IPS-20b (cell line): ENCODE measurements at regions not wholly inside any gene's neighbourhood (a gene's known extent, or its start where the extent isn't known, plus 50 kb on each side); places are given as distances from the start of the nearest gene placed in this dataset.

Experiments
- H3K27ac ChIP-seq: one replicate; pipeline ENCODE4 v1.5.1; 2013; ENCODE audit warnings: low read length
- H3K27me3 ChIP-seq: 2 replicates; pipeline ENCODE4 v1.6.1; 2013; ENCODE audit warnings: mild to moderate bottlenecking, low read length, inconsistent platforms; ENCODE audit not compliant: insufficient read depth
- H3K36me3 ChIP-seq: 2 replicates; pipeline ENCODE4 v1.6.1; 2013; ENCODE audit warnings: low read depth, mild to moderate bottlenecking, inconsistent platforms, low read length, moderate library complexity; ENCODE audit not compliant: insufficient read depth
- H3K4me1 ChIP-seq: 2 replicates; pipeline ENCODE4 v1.6.1; 2013; ENCODE audit warnings: mild to moderate bottlenecking, control low read depth, inconsistent platforms, low read length, moderate library complexity; ENCODE audit not compliant: insufficient read depth
- H3K4me3 ChIP-seq: 2 replicates; pipeline ENCODE4 v1.5.1; 2013; ENCODE audit warnings: mild to moderate bottlenecking, low read length, inconsistent platforms
- H3K9ac ChIP-seq: 2 replicates; pipeline ENCODE4 v1.6.1; 2013; ENCODE audit warnings: low read depth, mild to moderate bottlenecking, inconsistent platforms, low read length, moderate library complexity
- H3K9me3 ChIP-seq: 2 replicates; pipeline ENCODE4 v1.6.1; 2013; ENCODE audit warnings: mild to moderate bottlenecking, low read depth, low read length, inconsistent platforms; ENCODE audit not compliant: insufficient read depth

DNA sequence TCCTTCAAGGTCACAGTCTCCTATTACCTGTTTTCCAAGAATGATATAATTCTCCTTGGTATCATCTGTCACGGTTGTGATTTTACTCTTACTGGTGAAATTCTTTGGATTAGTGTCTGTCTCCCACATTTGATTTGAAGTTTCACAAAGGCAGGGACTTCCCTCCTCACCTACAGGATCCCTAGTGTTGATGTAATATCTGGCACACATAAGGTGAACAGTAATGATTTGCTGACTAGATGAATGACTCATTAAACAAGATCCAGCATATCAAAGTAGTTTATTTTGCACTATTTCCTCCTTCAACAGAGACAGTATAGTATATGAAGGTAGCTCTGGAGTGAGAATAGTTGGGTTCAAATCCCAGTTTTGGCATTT is 135.3 kb upstream of the IL1RAPL2 start:
- H3K27ac ChIP-seq, result no peak overlapping the region

DNA sequence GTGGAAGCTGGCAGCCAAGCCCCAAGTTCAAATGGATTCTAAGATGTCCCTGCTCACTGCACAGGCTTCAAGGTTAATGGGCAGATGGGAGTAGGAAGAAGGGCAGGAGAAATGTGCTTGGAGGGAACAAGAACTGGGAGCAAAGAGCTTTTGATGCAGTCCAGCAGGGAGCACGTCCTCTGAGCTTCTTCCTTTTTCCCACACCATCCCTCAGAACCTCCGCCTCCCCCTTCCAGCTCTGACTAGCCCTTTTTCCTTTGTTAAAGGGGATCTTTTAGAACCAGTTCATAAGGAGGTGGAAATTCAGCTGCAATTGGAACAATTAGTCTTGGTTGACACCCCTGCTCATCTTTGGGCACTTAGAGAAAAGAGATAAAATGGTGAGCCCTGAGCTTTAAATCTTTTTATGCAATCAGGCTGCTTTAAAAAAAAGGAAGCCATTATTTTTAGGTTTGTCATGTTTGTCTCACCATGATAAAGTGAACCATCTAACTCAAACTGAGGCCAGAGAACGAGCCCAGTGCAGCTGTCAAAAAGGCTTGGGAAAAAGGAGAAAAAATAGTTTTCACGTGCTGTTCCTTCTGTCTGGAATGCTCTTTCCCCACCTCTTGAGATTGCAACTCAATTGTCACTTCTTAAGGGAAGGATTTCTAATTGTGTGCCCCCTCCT is 135.8 kb upstream of the IL1RAPL2 start:
- H3K9me3 ChIP-seq, result no peaks in the 10 kb centered on the region
- H3K27ac ChIP-seq, result no peak overlapping the region
- H3K27me3 ChIP-seq, result no peaks in the 10 kb centered on the region
- no peak overlapping the region for H3K4me3 ChIP-seq
- no peaks in the 10 kb centered on the region for H3K4me1 ChIP-seq
- no peaks in the 10 kb centered on the region for H3K36me3 ChIP-seq
- H3K9ac ChIP-seq, result no peak overlapping the region

More for the DNA sequence above, 135.3 kb upstream of the IL1RAPL2 start:
- no peaks in the 10 kb centered on the region for H3K36me3 ChIP-seq
- H3K27me3 ChIP-seq, result no peaks in the 10 kb centered on the region
- H3K4me1 ChIP-seq, result no peaks in the 10 kb centered on the region
- H3K9ac ChIP-seq, result no peak overlapping the region
- H3K9me3 ChIP-seq, result no peaks in the 10 kb centered on the region
- H3K4me3 ChIP-seq, result no peak overlapping the region

DNA sequence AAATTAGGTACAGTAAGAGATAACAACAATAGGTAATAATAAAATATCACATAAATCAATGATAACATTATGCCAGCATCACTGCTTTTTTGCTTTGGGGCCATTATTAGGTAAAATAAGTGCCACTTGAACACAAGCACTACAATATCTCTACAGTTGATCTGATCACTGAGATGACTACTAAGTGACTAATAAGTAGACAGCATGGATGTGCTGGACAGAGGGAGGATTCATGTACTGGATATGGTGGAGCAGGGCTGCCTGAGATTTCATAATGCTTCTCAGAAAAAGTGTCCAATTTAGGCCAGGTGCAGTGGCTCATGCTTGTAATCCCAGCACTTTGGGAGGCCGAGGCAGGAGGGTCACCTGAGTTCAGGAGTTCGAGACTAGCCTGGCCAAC is 137.8 kb upstream of the IL1RAPL2 start:
- H3K4me3 ChIP-seq, result no peak overlapping the region
- H3K9ac ChIP-seq, result no peak overlapping the region
- no peaks in the 10 kb centered on the region for H3K36me3 ChIP-seq
- no peak overlapping the region for H3K27ac ChIP-seq
- H3K27me3 ChIP-seq, result no peaks in the 10 kb centered on the region
- no peaks in the 10 kb centered on the region for H3K9me3 ChIP-seq
- H3K4me1 ChIP-seq, result no peaks in the 10 kb centered on the region

DNA sequence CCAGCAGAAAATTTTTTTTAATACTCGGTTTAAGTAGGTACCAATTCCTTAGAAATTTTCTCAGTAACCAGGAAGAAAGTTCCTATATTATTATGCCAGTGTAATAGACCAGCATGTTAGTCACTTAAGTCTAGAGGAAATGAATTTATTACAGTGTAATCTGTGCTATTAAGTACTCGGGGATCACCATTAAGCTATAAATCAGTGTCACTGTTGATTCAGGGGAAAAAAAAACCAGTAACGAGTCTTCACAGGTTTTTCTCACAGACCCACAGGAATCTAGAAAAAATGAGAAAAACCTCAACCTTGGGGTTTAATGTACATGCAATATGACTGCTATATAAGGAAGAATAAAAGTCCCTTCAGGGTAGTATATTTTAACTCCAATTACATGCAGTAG is 138.3 kb upstream of the IL1RAPL2 start:
- Histone ChIP-seq H3K9ac (no peak overlapping the region), H3K27me3 (no peaks in the 10 kb centered on the region), H3K9me3 (no peaks in the 10 kb centered on the region), H3K4me3 (no peak overlapping the region), H3K27ac (no peak overlapping the region), H3K36me3 (no peaks in the 10 kb centered on the region), H3K4me1 (no peaks in the 10 kb centered on the region)

DNA sequence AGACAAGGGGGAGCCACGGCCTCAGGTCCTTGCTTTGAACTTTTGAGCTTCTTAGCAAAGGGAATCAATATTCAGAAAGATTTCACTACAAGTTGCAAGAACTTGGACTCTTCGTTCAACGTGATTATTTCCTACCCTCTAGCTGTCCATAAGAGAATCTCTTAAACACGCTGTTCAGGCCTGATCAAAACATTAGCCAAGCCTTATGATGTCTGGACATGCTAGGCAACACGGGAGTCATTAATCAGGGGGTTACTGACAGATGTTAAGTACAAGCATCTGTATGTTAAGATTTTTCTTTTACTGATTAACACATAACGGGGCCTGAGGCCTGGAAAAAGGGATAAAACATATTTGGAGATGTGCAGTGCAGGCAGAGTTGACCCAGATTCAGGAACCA is 138.9 kb upstream of the IL1RAPL2 start:
- no peaks in the 10 kb centered on the region for H3K4me1 ChIP-seq

DNA sequence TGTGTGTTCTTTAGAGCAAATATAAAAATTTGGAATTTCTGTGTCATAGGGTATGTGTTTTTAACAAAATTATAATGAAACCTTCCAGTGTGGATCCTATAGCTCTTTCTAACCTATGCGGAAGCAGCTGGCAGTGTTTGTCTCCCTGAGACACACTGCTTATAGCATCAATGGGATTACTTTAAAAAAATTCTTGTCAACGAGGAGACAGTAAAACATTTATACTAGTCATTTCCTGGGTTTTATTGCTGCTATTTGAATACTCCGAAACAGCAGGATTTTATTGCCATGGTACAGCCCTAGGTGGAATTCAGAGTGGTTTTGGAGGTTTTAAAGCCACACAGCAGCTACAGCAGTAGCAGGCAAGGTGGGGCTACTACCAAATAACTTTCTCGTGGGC is 145.1 kb upstream of the IL1RAPL2 start:
- Histone ChIP-seq H3K4me1 (no peaks in the 10 kb centered on the region), H3K27me3 (no peaks in the 10 kb centered on the region), H3K27ac (no peak overlapping the region)

More for the DNA sequence above, 138.9 kb upstream of the IL1RAPL2 start:
- Histone ChIP-seq H3K9me3 (no peaks in the 10 kb centered on the region), H3K9ac (no peak overlapping the region), H3K4me3 (no peak overlapping the region), H3K27me3 (no peaks in the 10 kb centered on the region), H3K27ac (no peak overlapping the region), H3K36me3 (no peaks in the 10 kb centered on the region)

DNA sequence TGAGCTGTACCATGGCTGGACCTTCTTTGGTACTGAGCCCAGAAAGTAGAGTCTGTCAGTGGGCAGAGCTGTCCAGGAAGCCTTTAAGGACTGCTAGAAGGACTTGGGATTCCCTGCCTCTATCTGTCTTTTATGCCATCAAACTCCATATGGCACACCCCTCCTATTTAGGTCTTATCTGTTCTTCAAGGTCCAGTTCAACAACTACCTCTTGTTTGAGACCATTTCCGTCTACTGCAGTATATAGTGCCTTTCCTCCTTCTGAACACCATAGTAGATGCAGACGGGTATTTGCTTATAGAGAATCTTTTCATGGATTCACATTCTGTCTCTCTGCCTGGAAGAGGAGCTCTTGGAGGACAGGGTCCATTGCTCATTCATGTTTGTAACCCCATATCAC is 146.1 kb upstream of the IL1RAPL2 start:
- H3K4me1 ChIP-seq, result no peaks in the 10 kb centered on the region
- no peaks in the 10 kb centered on the region for H3K9me3 ChIP-seq
- no peaks in the 10 kb centered on the region for H3K36me3 ChIP-seq
- no peak overlapping the region for H3K4me3 ChIP-seq
- H3K27me3 ChIP-seq, result no peaks in the 10 kb centered on the region
- H3K9ac ChIP-seq, result no peak overlapping the region
- H3K27ac ChIP-seq, result no peak overlapping the region

More for the DNA sequence above, 145.1 kb upstream of the IL1RAPL2 start:
- no peaks in the 10 kb centered on the region for H3K36me3 ChIP-seq
- H3K9ac ChIP-seq, result no peak overlapping the region
- H3K9me3 ChIP-seq, result no peaks in the 10 kb centered on the region
- H3K4me3 ChIP-seq, result no peak overlapping the region

DNA sequence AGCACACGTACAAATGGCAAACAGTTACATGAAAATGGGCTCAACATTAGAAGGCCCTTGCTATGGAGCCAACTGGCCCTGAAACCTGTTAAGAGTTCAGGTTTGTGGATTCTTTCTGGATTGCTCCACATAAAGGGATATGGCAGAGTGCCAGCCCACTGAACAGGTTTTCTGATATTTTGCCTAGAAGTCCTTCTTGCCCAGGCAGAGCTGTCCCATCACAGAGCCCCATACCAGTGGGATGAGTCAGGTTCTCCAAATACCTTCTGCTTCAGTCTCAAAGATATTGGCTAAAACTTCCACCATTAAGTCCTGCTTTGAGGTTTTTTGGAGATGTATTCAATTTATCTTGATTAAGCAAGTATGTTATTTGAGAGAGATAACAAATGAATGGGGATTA is 146.8 kb upstream of the IL1RAPL2 start:
- H3K9ac ChIP-seq, result no peak overlapping the region
- no peak overlapping the region for H3K4me3 ChIP-seq
- H3K4me1 ChIP-seq, result no peaks in the 10 kb centered on the region
- H3K27ac ChIP-seq, result no peak overlapping the region
- H3K9me3 ChIP-seq, result no peaks in the 10 kb centered on the region
- no peaks in the 10 kb centered on the region for H3K36me3 ChIP-seq
- H3K27me3 ChIP-seq, result no peaks in the 10 kb centered on the region

DNA sequence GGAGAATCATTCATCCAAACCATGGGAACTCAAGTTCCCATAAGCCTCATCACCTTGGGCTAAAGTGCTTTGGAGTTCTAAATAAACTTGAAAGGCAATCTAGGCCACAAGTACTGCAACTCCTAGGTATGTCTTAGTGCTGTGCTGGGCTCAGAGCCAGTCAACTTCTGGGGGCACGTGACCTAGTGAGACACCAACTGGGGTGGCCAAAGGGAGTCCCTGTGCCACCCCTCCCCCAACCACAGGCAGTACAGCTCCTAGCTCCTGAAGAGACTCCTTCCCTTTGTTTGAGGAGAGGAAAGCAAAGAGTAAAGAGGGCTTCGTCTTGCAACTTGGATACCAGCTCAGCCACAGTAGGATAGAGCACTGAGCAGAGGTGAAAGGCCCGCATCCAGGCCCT is 154.2 kb upstream of the IL1RAPL2 start:
- Histone ChIP-seq H3K36me3 (no peaks in the 10 kb centered on the region), H3K27ac (no peak overlapping the region), H3K27me3 (no peaks in the 10 kb centered on the region), H3K9ac (no peak overlapping the region), H3K4me1 (no peaks in the 10 kb centered on the region), H3K4me3 (no peak overlapping the region), H3K9me3 (no peaks in the 10 kb centered on the region)

DNA sequence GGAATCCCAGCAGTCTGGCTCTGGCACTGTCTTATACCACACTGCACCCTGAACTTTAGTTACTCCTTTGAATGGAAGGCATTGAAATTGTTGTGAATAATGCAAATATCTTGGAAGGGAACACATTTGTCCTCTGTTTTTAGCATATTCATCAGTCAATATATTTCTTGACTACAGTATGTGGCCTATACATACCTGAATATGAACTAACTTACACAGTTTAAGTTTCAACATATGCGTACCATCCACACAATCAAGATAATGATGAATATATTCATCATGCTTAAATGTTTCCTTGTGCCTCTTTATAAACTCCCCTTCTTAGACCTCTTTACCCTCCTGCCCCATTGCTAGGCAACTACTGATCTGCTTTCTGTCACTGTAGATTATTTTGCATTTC is 145.7 kb upstream of the ESX1 start:
- Histone ChIP-seq H3K4me1 (no peaks in the 10 kb centered on the region), H3K36me3 (no peaks in the 10 kb centered on the region), H3K9me3 (no peaks in the 10 kb centered on the region), H3K9ac (no peak overlapping the region), H3K27me3 (no peaks in the 10 kb centered on the region), H3K4me3 (no peak overlapping the region), H3K27ac (no peak overlapping the region)

DNA sequence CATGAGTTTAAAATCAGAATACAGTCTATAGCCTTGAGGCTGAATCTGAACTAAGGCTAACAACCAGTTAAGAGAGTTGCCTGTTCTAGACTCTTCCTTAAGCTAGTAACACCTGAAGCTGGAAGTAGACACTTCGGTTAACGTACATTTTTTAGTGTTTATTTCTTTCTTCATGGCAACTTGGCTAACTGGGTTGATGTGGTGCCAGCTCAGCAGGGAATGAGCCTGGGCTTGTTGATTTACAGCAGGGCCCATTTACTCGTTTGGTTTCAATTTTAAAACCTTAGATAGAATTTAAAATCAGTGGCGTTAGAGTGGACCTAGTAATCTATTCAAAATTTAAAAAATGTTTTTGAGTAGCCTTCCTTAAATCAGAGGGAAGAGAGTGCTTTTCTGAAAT is 137.6 kb upstream of the ESX1 start:
- H3K9ac ChIP-seq, result no peak overlapping the region
- no peaks in the 10 kb centered on the region for H3K36me3 ChIP-seq
- H3K27me3 ChIP-seq, result no peaks in the 10 kb centered on the region
- no peaks in the 10 kb centered on the region for H3K9me3 ChIP-seq
- H3K4me3 ChIP-seq, result no peak overlapping the region
- no peaks in the 10 kb centered on the region for H3K4me1 ChIP-seq
- no peak overlapping the region for H3K27ac ChIP-seq

DNA sequence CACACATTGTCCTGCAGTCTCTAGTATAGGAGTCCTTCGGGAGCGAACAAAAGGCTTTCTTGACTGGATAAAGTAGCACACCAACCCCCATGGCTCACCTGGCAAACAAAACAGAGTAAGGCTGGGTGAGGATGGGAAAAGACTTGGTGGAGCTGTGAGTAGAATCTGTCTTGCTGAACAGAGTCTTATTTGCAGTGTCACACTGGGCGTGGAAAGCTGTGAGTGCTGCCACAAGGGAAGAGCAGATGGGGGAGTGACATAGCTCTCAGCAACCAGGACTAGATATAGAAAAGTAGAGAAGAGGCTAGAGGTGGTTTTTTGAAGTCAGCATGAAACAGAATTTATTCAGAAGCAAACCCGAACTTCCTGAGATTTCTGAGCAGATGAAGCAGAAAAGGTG is 137.2 kb upstream of the ESX1 start:
- no peaks in the 10 kb centered on the region for H3K36me3 ChIP-seq

More for the DNA sequence above, 137.2 kb upstream of the ESX1 start:
- H3K4me3 ChIP-seq, result no peak overlapping the region
- no peaks in the 10 kb centered on the region for H3K27me3 ChIP-seq
- no peaks in the 10 kb centered on the region for H3K4me1 ChIP-seq
- no peaks in the 10 kb centered on the region for H3K9me3 ChIP-seq
- H3K9ac ChIP-seq, result no peak overlapping the region
- H3K27ac ChIP-seq, result no peak overlapping the region
